ENCODE measurements at regions not wholly inside any gene's neighbourhood (a gene's known extent, or its start where the extent isn't known, plus 50 kb on each side); places are given as distances from the start of the nearest gene placed in this dataset.

- TF ChIP-seq CTCF (IDR thresholded peaks at IDR 0.05) = no peak
- TF ChIP-seq POLR2A (IDR thresholded peaks at IDR 0.05) = no peak
Measured at GRCh38 chr15:70514251-70514650, 249.1 kb downstream of the UACA start.
